Chondrocyte (in vitro differentiated cells): ENCODE measurements at regions not wholly inside any gene's neighbourhood (a gene's known extent, or its start where the extent isn't known, plus 50 kb on each side); places are given as distances from the start of the nearest gene placed in this dataset.

ENCODE experiments used
- DNase-seq: peaks from one replicate; pipeline ENCODE4 v3.0.0; 2021; ENCODE audit warnings: mixed read lengths, low spot score
- H3K27ac Mint-ChIP-seq: one replicate; pipeline ENCODE4 v1.8.0; 2021; ENCODE audit warnings: mild to moderate bottlenecking, moderate library complexity, mixed read lengths; ENCODE audit not compliant: unreplicated experiment
- H3K27me3 Mint-ChIP-seq: 2 replicates; pipeline ENCODE4 v1.8.0; 2021; ENCODE audit warnings: low read depth, mixed read lengths
- H3K36me3 Mint-ChIP-seq: 2 replicates; pipeline ENCODE4 v1.8.0; 2021; ENCODE audit warnings: low read depth, mixed read lengths
- H3K4me1 Mint-ChIP-seq: 2 replicates; pipeline ENCODE4 v1.8.0; 2021; ENCODE audit warnings: low read depth, mild to moderate bottlenecking, mixed read lengths
- H3K4me3 Mint-ChIP-seq: one replicate; pipeline ENCODE4 v1.8.0; 2021; ENCODE audit warnings: mild to moderate bottlenecking, moderate library complexity, mixed read lengths; ENCODE audit not compliant: unreplicated experiment
- H3K9me3 Mint-ChIP-seq: 2 replicates; pipeline ENCODE4 v1.8.0; 2021; ENCODE audit warnings: low read depth, mixed read lengths
- CTCF ChIP-seq: fragments of 200-600 bp; sonication (generic); IDR thresholded peaks from 2 replicates; pipeline ENCODE4 v1.5.0; 2021; ENCODE audit warnings: antibody characterized with exemption, mild to moderate bottlenecking, moderate library complexity

- DNase-seq, result no peak
- no peaks in the 10 kb centered on the region for H3K9me3 Mint-ChIP-seq
- H3K4me1 Mint-ChIP-seq, result peaks cover 10% of the 10 kb centered on the region
- no peaks in the 10 kb centered on the region for H3K27me3 Mint-ChIP-seq
- H3K27ac Mint-ChIP-seq, result no peak overlapping the region
- TF ChIP-seq CTCF, result no peak
- no peaks in the 10 kb centered on the region for H3K36me3 Mint-ChIP-seq
- H3K4me3 Mint-ChIP-seq, result no peak overlapping the region
Measured at GRCh38 chr2:234593636-234594035, 96.8 kb upstream of the ARL4C start.

- H3K36me3 Mint-ChIP-seq, result no peaks in the 10 kb centered on the region
- H3K4me3 Mint-ChIP-seq, result no peak overlapping the region
- H3K9me3 Mint-ChIP-seq, result no peaks in the 10 kb centered on the region
- H3K27me3 Mint-ChIP-seq, result no peaks in the 10 kb centered on the region
- peaks cover 15% of the 10 kb centered on the region for H3K4me1 Mint-ChIP-seq
- H3K27ac Mint-ChIP-seq, result no peak overlapping the region
- no peak for DNase-seq
- TF ChIP-seq CTCF, result no peak
Measured at GRCh38 chr2:234592541-234592940, 95.7 kb upstream of the ARL4C start.

- no peak for DNase-seq
- H3K27me3 Mint-ChIP-seq, result no peaks in the 10 kb centered on the region
- no peaks in the 10 kb centered on the region for H3K9me3 Mint-ChIP-seq
- no peak overlapping the region for H3K27ac Mint-ChIP-seq
- H3K36me3 Mint-ChIP-seq, result no peaks in the 10 kb centered on the region
- TF ChIP-seq CTCF, result no peak
- peaks cover 18% of the 10 kb centered on the region for H3K4me1 Mint-ChIP-seq
- H3K4me3 Mint-ChIP-seq, result no peak overlapping the region
Measured at GRCh38 chr2:234590076-234590475, 93.2 kb upstream of the ARL4C start.

- DNase-seq, result no peak
- Mint-ChIP-seq H3K36me3 (no peaks in the 10 kb centered on the region), H3K27me3 (no peaks in the 10 kb centered on the region), H3K4me3 (no peak overlapping the region), H3K4me1 (peaks cover 9% of the 10 kb centered on the region), H3K27ac (no peak overlapping the region), H3K9me3 (no peaks in the 10 kb centered on the region)
- TF ChIP-seq CTCF, result no peak
Measured at GRCh38 chr2:234588054-234588430, 91.2 kb upstream of the ARL4C start.

- TF ChIP-seq CTCF, result no peak
- Mint-ChIP-seq H3K9me3 (no peaks in the 10 kb centered on the region), H3K4me3 (no peak overlapping the region), H3K36me3 (no peaks in the 10 kb centered on the region), H3K27ac (no peak overlapping the region), H3K27me3 (no peaks in the 10 kb centered on the region), H3K4me1 (peaks cover 9% of the 10 kb centered on the region)
- DNase-seq, result no peak
Measured at GRCh38 chr2:234587341-234588053, 90.6 kb upstream of the ARL4C start.
